GM12891 (cell line): ENCODE measurements at regions not wholly inside any gene's neighbourhood (a gene's known extent, or its start where the extent isn't known, plus 50 kb on each side); places are given as distances from the start of the nearest gene placed in this dataset.

Experiments
- POLR2A ChIP-seq: IDR thresholded peaks from 2 replicates; pipeline ENCODE4 v1.6.1; 2011; ENCODE audit warnings: low read depth, low read length, control low read depth
- POLR2AphosphoS5 ChIP-seq: IDR thresholded peaks from 2 replicates; pipeline ENCODE4 v1.6.1; 2011; ENCODE audit warnings: low read depth, low read length, control low read depth
- SPI1 ChIP-seq: IDR thresholded peaks from 2 replicates; pipeline ENCODE4 v1.6.1; 2011; ENCODE audit warnings: low read depth, low read length, control low read depth
- TAF1 ChIP-seq: IDR thresholded peaks from 2 replicates; pipeline ENCODE4 v1.6.1; 2011; ENCODE audit warnings: low read depth, low read length, control low read depth

- TF ChIP-seq POLR2A (no peak), SPI1 (no peak), TAF1 (no peak), POLR2AphosphoS5 (no peak)
Observed at GRCh38 chr5:109987970-109988369, 298.2 kb downstream of the MAN2A1 start.
